Stimulated activated memory B cell treated with anti-CD40 and anti-IgM and Interleukin-4, amounts not matched to agents 10 μg/mL and 1 μg/mL and 100 μg/mL, for 72 hours (primary cell): ENCODE measurements at regions not wholly inside any gene's neighbourhood (a gene's known extent, or its start where the extent isn't known, plus 50 kb on each side); places are given as distances from the start of the nearest gene placed in this dataset.

Source experiments
- ATAC-seq: fragments of 150-1000 bp; cut with Tn5 transposase; 2 replicates; pipeline ENCODE4 v1.10.0; 2021
- H3K27ac Mint-ChIP-seq: one replicate; pipeline ENCODE4 v1.8.0; 2022; ENCODE audit warnings: mild to moderate bottlenecking, mixed read lengths
- H3K27me3 Mint-ChIP-seq: one replicate; pipeline ENCODE4 v1.8.0; 2022; ENCODE audit warnings: mixed read lengths
- H3K36me3 Mint-ChIP-seq: one replicate; pipeline ENCODE4 v1.8.0; 2022; ENCODE audit warnings: mixed read lengths
- H3K4me1 Mint-ChIP-seq: one replicate; pipeline ENCODE4 v1.8.0; 2022; ENCODE audit warnings: mixed read lengths
- H3K4me3 Mint-ChIP-seq: one replicate; pipeline ENCODE4 v1.8.0; 2022; ENCODE audit warnings: mild to moderate bottlenecking, moderate library complexity, mixed read lengths
- H3K9me3 Mint-ChIP-seq: one replicate; pipeline ENCODE4 v1.8.0; 2022; ENCODE audit warnings: mixed read lengths

GRCh38 chr2:239669181-239669898, 268.5 kb upstream of the HDAC4 start:
- no peaks in the 10 kb centered on the region for H3K4me1 Mint-ChIP-seq
- ATAC-seq = no peak
- H3K4me3 Mint-ChIP-seq = no peak overlapping the region
- H3K27ac Mint-ChIP-seq = no peak overlapping the region
- H3K9me3 Mint-ChIP-seq = no peaks in the 10 kb centered on the region
- no peaks in the 10 kb centered on the region for H3K36me3 Mint-ChIP-seq
- H3K27me3 Mint-ChIP-seq = peaks cover 8% of the 10 kb centered on the region

DNA sequence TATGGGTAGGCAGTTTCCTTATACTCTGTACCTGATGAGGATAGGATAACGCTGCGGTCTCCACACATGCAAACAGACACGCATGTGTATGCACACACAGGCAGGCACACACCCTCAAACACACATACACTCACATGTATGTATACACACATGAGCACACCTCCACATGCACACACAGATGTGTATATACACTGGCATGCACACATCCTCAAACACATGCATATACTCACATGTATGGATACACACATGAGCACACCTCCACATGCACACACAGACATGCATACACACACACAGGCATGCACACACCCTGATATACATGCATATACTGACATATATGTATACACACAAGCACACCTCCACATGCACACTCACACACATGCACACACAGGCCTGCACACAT, 267.8 kb upstream of the HDAC4 start:
- ATAC-seq = no peak
- no peak overlapping the region for H3K27ac Mint-ChIP-seq

GRCh38 chr2:239668042-239668441, 267.2 kb upstream of the HDAC4 start:
- Mint-ChIP-seq H3K9me3 (no peaks in the 10 kb centered on the region), H3K4me1 (no peaks in the 10 kb centered on the region), H3K4me3 (no peak overlapping the region), H3K27me3 (peaks cover 21% of the 10 kb centered on the region), H3K27ac (no peak overlapping the region), H3K36me3 (no peaks in the 10 kb centered on the region)
- no peak for ATAC-seq

More for the DNA sequence above, 267.8 kb upstream of the HDAC4 start:
- Mint-ChIP-seq H3K36me3 (no peaks in the 10 kb centered on the region), H3K27me3 (peaks cover 14% of the 10 kb centered on the region), H3K9me3 (no peaks in the 10 kb centered on the region), H3K4me1 (no peaks in the 10 kb centered on the region), H3K4me3 (no peak overlapping the region)

GRCh38 chr2:239667431-239667985, 266.7 kb upstream of the HDAC4 start:
- Mint-ChIP-seq H3K4me3 (no peak overlapping the region), H3K9me3 (no peaks in the 10 kb centered on the region), H3K27ac (no peak overlapping the region), H3K4me1 (no peaks in the 10 kb centered on the region), H3K27me3 (peaks cover 26% of the 10 kb centered on the region), H3K36me3 (no peaks in the 10 kb centered on the region)
- no peak for ATAC-seq

DNA sequence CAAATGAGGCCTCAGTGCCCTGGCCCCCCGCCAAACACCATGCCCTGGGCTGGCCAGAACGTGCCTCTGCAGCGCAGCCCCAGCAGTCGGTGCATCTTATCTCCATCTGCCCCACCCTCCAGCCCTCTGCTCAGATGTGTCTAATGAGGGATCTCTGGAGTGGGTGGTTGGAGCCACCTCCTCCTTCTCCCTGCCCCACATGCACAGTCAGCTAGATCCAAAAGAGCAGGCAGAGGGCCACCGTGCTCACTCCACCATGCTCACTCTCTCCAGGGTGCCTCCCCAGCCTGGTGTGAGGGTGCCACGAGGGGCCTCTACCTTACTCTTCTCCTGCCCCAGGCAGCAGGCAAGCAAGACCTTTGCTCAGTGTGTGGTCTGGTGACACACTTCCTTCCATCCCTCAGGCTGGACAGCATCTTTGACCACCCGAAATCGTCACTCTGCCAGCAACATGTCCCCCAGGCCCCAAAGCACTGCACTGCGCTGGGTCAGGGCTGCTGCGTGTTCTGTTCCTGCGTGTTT, 266.1 kb upstream of the HDAC4 start:
- H3K36me3 Mint-ChIP-seq = no peaks in the 10 kb centered on the region
- H3K9me3 Mint-ChIP-seq = no peaks in the 10 kb centered on the region
- ATAC-seq = no peak
- H3K4me3 Mint-ChIP-seq = no peak overlapping the region
- H3K27ac Mint-ChIP-seq = no peak overlapping the region
- peaks cover 32% of the 10 kb centered on the region for H3K27me3 Mint-ChIP-seq
- no peaks in the 10 kb centered on the region for H3K4me1 Mint-ChIP-seq

DNA sequence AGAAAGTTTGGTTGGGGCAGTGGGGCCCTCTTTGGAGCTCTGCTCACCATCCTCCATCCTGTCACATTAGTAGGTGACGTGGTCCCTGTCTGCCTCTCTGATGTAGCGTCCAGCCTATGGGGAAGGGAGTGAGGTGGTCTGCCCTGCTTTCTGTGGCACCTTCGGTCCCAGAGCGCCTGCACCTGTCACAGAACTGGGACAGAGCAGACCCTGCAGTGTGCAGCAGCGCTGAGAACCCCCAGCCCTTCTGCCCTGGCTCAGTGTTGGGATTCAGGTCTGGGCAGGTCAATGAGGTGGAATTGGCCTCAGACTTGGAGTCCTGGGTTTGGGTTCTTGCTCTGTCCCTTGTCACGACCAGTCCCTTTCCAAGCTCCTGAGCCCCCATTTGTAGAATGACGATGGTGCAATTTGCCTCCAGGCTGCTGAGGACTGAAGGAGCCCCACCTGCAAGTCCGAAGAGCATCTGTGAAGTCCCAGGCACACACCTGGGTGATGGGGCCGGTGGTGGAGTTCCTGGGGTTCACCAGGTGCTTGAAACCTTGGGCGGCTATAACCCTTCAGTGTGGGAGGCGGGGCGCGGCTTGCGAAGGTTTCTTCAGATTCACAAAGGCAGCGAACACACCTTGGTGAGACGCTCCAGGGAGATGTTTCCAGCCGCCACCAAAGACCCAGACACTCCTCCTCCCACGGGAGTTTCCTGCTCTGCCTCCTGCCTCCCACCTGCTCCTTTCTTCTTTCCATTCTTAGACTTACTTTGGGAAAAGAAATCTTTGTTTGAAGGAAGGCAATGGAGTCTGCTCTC, 265.4 kb upstream of the HDAC4 start:
- no peaks in the 10 kb centered on the region for H3K36me3 Mint-ChIP-seq
- peaks cover 38% of the 10 kb centered on the region for H3K27me3 Mint-ChIP-seq
- H3K4me3 Mint-ChIP-seq = no peak overlapping the region
- ATAC-seq = no peak
- no peaks in the 10 kb centered on the region for H3K9me3 Mint-ChIP-seq
- no peaks in the 10 kb centered on the region for H3K4me1 Mint-ChIP-seq
- H3K27ac Mint-ChIP-seq = no peak overlapping the region

GRCh38 chr2:239664216-239664810, 263.5 kb upstream of the HDAC4 start:
- ATAC-seq = no peak
- H3K27ac Mint-ChIP-seq = no peak overlapping the region
- H3K4me3 Mint-ChIP-seq = no peak overlapping the region
- no peaks in the 10 kb centered on the region for H3K4me1 Mint-ChIP-seq
- peaks cover 1% of the 10 kb centered on the region for H3K9me3 Mint-ChIP-seq
- H3K36me3 Mint-ChIP-seq = no peaks in the 10 kb centered on the region
- peaks cover 57% of the 10 kb centered on the region for H3K27me3 Mint-ChIP-seq

DNA sequence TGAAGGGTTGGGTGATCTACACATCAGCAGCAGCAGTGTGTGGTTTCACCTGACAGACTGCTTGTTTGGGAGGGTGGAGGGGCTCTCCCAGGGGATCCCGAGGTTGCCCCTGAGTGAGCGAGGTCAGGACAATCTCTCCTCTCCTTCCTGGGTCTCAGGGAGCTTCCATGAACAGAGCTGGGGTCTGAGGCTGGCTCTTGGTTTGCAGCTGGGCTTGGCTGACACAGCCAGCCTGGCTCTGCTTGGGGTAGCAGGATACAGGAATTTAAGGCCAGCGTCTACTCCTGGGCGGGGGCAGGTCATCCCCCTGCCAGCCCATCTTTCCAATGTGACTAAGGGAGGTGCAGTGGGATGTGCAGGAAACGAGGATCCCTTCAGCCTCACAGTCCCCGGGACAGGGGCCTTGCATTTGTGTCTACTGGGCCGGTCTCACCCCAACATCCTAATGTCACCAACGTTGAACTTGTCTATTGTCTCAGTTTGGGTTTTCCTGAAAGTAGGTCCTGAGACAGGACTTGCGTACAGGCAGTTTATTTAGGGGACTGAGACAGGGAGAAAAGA, 262.6 kb upstream of the HDAC4 start:
- Mint-ChIP-seq H3K9me3 (peaks cover 2% of the 10 kb centered on the region), H3K36me3 (no peaks in the 10 kb centered on the region), H3K4me1 (no peaks in the 10 kb centered on the region), H3K27ac (no peak overlapping the region), H3K27me3 (peaks cover 61% of the 10 kb centered on the region), H3K4me3 (no peak overlapping the region)
- ATAC-seq = no peak

DNA sequence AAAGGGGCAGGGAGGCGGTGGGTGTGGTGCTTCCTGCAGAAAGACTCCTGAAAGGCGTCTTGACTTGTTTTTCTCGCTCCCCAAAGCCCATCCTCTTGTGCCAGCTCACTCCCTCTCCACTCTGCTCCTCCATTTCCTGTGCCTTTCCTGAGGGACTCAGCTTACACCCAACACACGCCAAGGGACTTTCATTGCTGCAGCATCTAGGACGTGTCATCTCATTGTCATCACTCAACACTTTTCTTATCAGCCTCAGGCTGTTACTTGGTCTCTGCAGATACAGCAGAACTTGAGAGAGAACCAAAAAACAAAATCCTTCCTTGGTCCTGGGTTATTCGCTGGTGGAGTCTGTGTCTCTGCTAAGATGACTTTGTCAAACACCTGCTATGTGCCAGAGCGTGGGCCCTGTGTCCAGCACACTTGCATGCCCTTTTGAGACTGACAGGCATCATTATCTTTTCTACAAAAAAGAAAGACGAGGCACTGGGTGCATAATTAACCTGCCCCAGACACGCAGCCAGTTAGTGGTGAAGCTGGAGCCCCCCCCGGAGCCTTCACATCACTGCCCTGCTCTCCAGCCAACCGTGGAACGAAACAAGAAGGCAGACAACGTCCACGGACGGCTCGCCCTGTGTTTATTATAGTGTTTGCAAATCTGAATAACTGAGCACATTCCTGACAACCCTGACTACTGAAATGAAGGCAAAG, 261.7 kb upstream of the HDAC4 start:
- peaks cover 2% of the 10 kb centered on the region for H3K9me3 Mint-ChIP-seq
- no peaks in the 10 kb centered on the region for H3K4me1 Mint-ChIP-seq
- no peak overlapping the region for H3K4me3 Mint-ChIP-seq
- H3K36me3 Mint-ChIP-seq = no peaks in the 10 kb centered on the region
- ATAC-seq = no peak
- H3K27ac Mint-ChIP-seq = no peak overlapping the region
- H3K27me3 Mint-ChIP-seq = peaks cover 68% of the 10 kb centered on the region

DNA sequence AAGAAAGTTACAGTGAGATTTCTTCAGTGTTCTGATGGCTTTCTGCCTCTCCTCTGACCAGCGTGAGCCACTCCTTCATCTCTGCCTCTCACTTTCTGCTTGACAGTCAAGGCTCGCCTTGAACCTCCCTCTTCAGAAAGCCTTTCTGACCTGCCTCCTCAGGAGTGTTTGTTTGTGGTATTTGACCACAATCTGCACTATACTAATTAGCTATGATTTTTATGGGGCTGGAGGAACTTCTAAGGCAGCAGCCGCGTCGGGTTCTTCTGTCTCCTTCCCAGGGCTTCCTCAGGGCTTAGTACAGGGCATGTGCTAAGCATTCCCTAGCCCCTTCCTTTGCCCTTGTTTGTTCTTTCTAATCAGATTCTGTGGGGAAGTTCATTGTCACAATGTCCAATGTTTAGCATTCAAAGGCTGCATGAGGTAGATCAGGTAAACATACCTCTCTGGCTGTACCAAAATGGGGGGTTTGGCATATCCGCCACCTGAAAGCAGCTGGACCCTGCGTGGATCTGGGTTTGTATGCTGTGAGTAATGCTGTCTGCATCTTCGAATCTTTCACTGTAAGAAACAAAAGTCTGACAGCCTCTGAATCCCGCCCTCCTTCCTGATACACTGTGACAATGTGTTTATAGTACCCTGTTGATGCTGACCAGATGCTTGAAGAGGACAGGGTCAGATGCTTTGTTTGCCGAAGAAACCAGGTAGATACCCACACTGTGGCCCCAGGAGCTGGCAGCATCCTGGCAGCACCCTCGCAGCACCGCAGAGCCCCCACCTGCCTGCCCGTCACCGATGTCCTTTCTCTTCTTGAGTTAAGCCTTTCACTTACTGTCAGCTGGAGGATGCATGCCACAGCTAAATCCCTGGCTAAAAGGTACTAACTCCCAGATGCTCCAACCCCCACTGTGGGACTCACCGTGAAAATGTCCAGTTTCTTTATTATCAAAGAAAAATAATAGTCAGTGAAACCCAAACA, 260.8 kb upstream of the HDAC4 start:
- Mint-ChIP-seq H3K4me3 (no peak overlapping the region), H3K36me3 (no peaks in the 10 kb centered on the region), H3K4me1 (no peaks in the 10 kb centered on the region), H3K9me3 (peaks cover 2% of the 10 kb centered on the region), H3K27me3 (peaks cover 76% of the 10 kb centered on the region), H3K27ac (no peak overlapping the region)
- no peak for ATAC-seq

DNA sequence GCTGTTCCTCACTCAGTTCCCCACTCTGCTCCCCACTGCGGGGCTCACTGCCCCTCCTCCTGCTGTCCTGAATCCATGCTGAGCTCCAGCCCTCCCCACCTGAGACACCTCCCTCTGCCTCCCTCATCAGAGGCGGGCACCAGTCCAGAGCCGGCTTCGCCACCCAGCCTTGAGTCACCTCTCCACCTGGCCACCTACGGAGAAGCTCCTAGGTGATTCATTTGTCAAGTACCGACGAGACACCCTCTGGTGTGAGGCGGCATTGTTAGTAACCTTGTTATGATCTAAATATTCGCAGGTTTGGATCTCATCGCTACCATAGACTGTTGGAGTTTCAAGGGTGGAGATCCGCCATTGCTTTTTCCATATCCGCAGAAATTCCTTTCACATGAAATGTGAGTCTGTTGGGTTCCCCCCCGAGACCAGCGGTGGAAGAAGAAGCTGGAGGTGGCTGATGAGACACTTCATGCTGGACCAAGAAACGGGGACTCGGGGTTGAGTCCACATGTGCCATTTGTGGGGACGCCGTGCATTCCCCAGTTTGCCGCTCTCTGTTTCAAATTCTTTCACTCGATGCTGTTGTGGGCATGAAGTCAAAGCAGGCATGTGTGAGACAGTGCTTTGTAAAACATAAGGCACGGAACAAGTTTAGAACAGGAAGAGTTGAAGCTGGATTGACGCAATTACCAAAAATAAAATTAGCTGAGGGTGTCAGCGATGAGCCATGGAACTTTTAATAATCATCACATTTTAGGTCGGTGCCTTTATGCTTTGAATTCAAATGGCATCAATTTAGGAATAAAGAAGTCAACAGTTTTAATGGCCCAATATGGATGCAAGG, 259.8 kb upstream of the HDAC4 start:
- H3K9me3 Mint-ChIP-seq = peaks cover 2% of the 10 kb centered on the region
- H3K27me3 Mint-ChIP-seq = peaks cover 76% of the 10 kb centered on the region
- H3K4me3 Mint-ChIP-seq = no peak overlapping the region
- H3K27ac Mint-ChIP-seq = no peak overlapping the region
- no peaks in the 10 kb centered on the region for H3K4me1 Mint-ChIP-seq
- no peak for ATAC-seq
- H3K36me3 Mint-ChIP-seq = no peaks in the 10 kb centered on the region

DNA sequence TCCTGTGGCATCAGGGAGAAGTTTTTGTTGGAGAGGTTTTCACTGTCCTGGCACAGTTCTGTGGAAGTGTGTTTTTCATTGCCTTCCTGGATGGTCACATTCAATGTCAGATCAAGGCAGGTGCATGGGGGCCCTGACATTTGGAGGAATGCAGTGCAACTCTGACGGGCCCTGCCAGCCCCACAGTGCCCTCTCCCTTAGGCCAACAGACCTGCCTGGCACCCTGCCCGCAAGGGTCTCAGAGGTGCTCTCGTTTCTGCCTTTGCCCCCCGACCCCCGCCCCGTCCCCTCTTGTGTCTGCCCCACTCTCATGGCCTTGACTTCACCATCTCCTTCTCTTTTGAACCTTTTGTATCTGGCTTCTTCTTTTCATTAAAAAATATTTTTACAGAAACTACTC, 257.2 kb upstream of the HDAC4 start:
- peaks cover 2% of the 10 kb centered on the region for H3K9me3 Mint-ChIP-seq
- H3K27ac Mint-ChIP-seq = no peak overlapping the region
- no peaks in the 10 kb centered on the region for H3K36me3 Mint-ChIP-seq
- H3K4me3 Mint-ChIP-seq = no peak overlapping the region
- H3K27me3 Mint-ChIP-seq = peaks cover 55% of the 10 kb centered on the region
- ATAC-seq = no peak
- H3K4me1 Mint-ChIP-seq = no peaks in the 10 kb centered on the region

DNA sequence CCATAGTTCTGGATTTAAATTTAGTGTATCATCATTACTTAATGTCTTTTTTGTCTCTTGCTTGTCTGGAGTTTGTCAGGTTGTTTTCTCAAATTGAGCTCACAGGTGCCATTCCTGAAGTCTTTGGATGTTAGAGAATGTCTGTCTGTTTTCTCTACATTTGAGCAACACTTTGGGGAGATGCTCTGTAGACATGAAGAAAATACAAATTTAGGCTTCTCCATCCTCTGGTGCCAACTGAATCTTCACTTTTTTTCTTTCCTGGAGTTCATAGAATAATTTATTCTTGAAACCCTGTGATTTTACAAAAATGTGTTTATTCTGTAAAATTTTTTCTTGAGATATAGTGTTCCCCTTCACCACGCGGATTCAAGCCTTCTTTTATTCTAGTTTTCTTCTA, 256.4 kb upstream of the HDAC4 start:
- Mint-ChIP-seq H3K27ac (no peak overlapping the region), H3K36me3 (no peaks in the 10 kb centered on the region), H3K27me3 (peaks cover 48% of the 10 kb centered on the region), H3K4me1 (no peaks in the 10 kb centered on the region), H3K9me3 (peaks cover 2% of the 10 kb centered on the region), H3K4me3 (no peak overlapping the region)
- ATAC-seq = no peak
